Stromal cell of bone marrow (primary cell): ENCODE measurements at regions not wholly inside any gene's neighbourhood (a gene's known extent, or its start where the extent isn't known, plus 50 kb on each side); places are given as distances from the start of the nearest gene placed in this dataset.

Source experiments
- DNase-seq: peaks from one replicate; pipeline ENCODE4 v3.0.0-alpha.2; 2012; ENCODE audit warnings: low read depth

GRCh38 chr12:59044791-59045190 is 124.5 kb upstream of the LRIG3 start:
- no peak for DNase-seq

- DNase-seq = peak; percentile 84
Observed at GRCh38 chr12:59041241-59042121, 121.2 kb upstream of the LRIG3 start.

GRCh38 chr12:59040656-59041055 is 120.4 kb upstream of the LRIG3 start:
- DNase-seq = peak; percentile 65

GRCh38 chr12:59040043-59040442 is 119.7 kb upstream of the LRIG3 start:
- no peak for DNase-seq

GRCh38 chr12:59039005-59039404 is 118.7 kb upstream of the LRIG3 start:
- DNase-seq = no peak

- DNase-seq = no peak
Observed at GRCh38 chr12:59036973-59037762, 116.9 kb upstream of the LRIG3 start.

GRCh38 chr12:59036347-59036746 is 116.0 kb upstream of the LRIG3 start:
- no peak for DNase-seq

- no peak for DNase-seq
Observed at GRCh38 chr12:59031313-59031712, 111.0 kb upstream of the LRIG3 start.

GRCh38 chr12:59030415-59030814 is 110.1 kb upstream of the LRIG3 start:
- no peak for DNase-seq

GRCh38 chr12:59027199-59027598 is 106.9 kb upstream of the LRIG3 start:
- no peak for DNase-seq

- DNase-seq = no peak
Observed at GRCh38 chr12:59023861-59024424, 103.6 kb upstream of the LRIG3 start.

- DNase-seq = no peak
Observed at GRCh38 chr12:59020073-59020946, 100.0 kb upstream of the LRIG3 start.

- no peak for DNase-seq
Observed at GRCh38 chr12:59014885-59015284, 94.6 kb upstream of the LRIG3 start.

- no peak for DNase-seq
Observed at GRCh38 chr12:59010941-59011340, 90.6 kb upstream of the LRIG3 start.

- no peak for DNase-seq
Observed at GRCh38 chr12:59010118-59010517, 89.8 kb upstream of the LRIG3 start.

- DNase-seq = no peak
Observed at GRCh38 chr12:59007620-59008019, 87.3 kb upstream of the LRIG3 start.

GRCh38 chr12:59005193-59005955 is 85.1 kb upstream of the LRIG3 start:
- DNase-seq = peak; percentile 49

- DNase-seq = no peak
Observed at GRCh38 chr12:59004456-59004855, 84.2 kb upstream of the LRIG3 start.

GRCh38 chr12:58995666-58996363 is 75.5 kb upstream of the LRIG3 start:
- DNase-seq = no peak

GRCh38 chr12:58988643-58989344 is 68.5 kb upstream of the LRIG3 start:
- DNase-seq = no peak
